Uterus (tissue), 3 donors: ENCODE measurements at regions not wholly inside any gene's neighbourhood (a gene's known extent, or its start where the extent isn't known, plus 50 kb on each side); places are given as distances from the start of the nearest gene placed in this dataset.

ENCODE experiments used
- DNase-seq, 2 donors: peaks; one replicate each; pipeline ENCODE4 v3.0.0-alpha.2; 2019 to 2020
- H3K27ac ChIP-seq, 2 donors: fragments of 200-600 bp; sonication (generic); 1 replicate in 1 of 2; 2 replicates in 1 of 2; pipeline ENCODE4 v1.5.1; 2016 to 2018
- H3K27me3 ChIP-seq, 2 donors: fragments of 200-600 bp; sonication (generic); one replicate each; pipeline ENCODE4 v1.5.1; 2018 to 2019; ENCODE audit warnings: control low read depth in 1 of 2
- H3K36me3 ChIP-seq, 2 donors: fragments of 200-600 bp; sonication (generic); one replicate each; pipeline ENCODE4 v1.5.1; 2019; ENCODE audit warnings: control low read depth in 1 of 2
- H3K4me1 ChIP-seq, 2 donors: fragments of 200-600 bp; sonication (generic); one replicate each; pipeline ENCODE4 v1.5.1; 2018 to 2019; ENCODE audit warnings: control low read depth in 1 of 2
- H3K4me3 ChIP-seq, 2 donors: fragments of 200-600 bp; sonication (generic); 1 replicate in 1 of 2; 2 replicates in 1 of 2; pipeline ENCODE4 v1.5.1; 2018 to 2019; ENCODE audit warnings: mild to moderate bottlenecking in 1 of 2
- H3K9me3 ChIP-seq, 2 donors: fragments of 200-600 bp; sonication (generic); one replicate each; pipeline ENCODE4 v1.5.1; 2019; ENCODE audit warnings: control low read depth in 1 of 2
- POLR2A ChIP-seq, 2 donors: fragments of 450-650 bp; IDR thresholded peaks; one replicate each; pipeline ENCODE4 v1.6.1; 2016; ENCODE audit warnings: antibody characterized with exemption in 2 of 2, mild to moderate bottlenecking in 1 of 2, moderate library complexity in 1 of 2
- intact Hi-C: fragments of 100-400 bp; cut with DNase I; formaldehyde crosslinking; loops from one replicate; pipeline ENCODE4 v1.15.1; 2023; ENCODE audit warnings: low total_unique reads
- TF ChIP-seq, protein P1 (sequence below), 4 experiments: fragments of 200-600 bp in 2 of 4; fragments of 450-650 bp in 2 of 4; sonication (generic) in 2 of 4; IDR thresholded peaks; one replicate each; pipeline ENCODE4 v1.5.1; 2016 to 2019; ENCODE audit warnings: antibody characterized with exemption in 4 of 4, mild to moderate bottlenecking in 2 of 4, moderate library complexity in 1 of 4
- donor health status: DM: yes; HTN: yes; CAD: no.

DNA sequence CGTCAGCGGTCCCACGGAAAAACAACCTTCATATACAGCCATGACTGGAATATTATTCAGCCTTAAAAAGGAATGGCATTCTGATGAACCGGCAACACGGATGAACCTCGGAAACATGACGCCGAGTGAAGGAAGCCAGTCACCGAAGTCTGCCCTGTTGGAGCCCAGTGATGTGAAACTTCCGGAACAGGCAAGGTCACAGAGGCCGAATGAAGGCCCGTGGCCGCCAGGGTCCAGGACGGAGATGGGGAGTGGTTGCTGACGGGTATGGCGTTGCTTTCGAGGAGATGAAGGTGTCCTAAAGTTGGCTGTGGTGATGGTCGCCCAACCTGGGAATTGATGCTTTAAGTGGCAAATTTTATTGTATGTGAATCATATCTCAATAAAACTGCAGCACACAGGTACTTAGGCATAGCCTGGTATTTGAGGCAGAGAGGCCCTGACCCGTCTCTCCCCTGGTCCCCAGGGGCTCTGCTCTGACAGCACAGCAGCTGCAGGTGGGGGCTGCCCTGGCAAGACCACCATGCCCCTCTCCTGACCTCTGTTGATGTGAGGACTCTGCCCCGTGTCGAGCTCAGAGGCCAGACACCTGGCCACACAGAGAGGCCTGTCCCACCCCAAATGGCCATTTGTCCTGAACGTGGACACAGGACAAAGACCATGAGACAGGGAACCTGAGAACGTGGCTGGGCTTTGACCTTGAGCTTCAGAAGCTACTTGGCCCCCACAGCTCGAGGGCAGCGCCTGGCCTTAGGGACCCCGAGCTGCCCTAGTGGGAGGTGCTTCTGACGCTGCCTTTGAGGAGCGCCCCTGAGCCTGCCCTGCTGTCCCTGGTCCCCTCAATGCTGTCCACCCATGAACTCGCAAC lies 1090.8 kb downstream of the BRD1 start:
- H3K36me3 ChIP-seq = no peaks in the 10 kb centered on the region
- intact Hi-C loops = no loop called here
- no peak for DNase-seq
- no peaks in the 10 kb centered on the region for H3K9me3 ChIP-seq
- no peaks in the 10 kb centered on the region for H3K27me3 ChIP-seq
- H3K4me3 ChIP-seq = no peak overlapping the region
- no peaks in the 10 kb centered on the region for H3K4me1 ChIP-seq
- no peak for TF ChIP-seq POLR2A (IDR thresholded peaks at IDR 0.05)
- TF ChIP-seq, protein P1, sequence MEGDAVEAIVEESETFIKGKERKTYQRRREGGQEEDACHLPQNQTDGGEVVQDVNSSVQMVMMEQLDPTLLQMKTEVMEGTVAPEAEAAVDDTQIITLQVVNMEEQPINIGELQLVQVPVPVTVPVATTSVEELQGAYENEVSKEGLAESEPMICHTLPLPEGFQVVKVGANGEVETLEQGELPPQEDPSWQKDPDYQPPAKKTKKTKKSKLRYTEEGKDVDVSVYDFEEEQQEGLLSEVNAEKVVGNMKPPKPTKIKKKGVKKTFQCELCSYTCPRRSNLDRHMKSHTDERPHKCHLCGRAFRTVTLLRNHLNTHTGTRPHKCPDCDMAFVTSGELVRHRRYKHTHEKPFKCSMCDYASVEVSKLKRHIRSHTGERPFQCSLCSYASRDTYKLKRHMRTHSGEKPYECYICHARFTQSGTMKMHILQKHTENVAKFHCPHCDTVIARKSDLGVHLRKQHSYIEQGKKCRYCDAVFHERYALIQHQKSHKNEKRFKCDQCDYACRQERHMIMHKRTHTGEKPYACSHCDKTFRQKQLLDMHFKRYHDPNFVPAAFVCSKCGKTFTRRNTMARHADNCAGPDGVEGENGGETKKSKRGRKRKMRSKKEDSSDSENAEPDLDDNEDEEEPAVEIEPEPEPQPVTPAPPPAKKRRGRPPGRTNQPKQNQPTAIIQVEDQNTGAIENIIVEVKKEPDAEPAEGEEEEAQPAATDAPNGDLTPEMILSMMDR (IDR thresholded peaks at IDR 0.05) = no peak
- no peak overlapping the region for H3K27ac ChIP-seq

DNA sequence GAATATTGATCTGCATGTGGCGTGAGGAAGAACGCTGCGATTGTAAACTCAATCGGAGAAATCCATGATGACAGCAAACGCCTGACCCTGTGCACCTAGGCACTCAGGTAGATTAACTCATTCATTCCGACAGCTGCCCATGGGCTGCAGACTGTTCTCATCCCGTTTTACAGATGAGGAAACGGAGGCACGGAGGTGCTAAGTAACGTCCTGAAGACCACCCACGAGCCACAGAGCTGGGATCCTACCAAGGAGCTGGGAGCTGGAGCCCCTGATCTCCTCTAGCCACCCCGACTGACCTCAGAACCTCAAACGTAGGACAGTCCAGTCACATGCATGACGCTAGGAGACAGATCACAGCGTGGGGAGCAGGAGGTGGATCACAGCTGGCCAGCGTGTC lies 1092.7 kb downstream of the BRD1 start:
- intact Hi-C loops = no loop called here
- H3K4me1 ChIP-seq = no peaks in the 10 kb centered on the region
- no peak overlapping the region for H3K4me3 ChIP-seq
- H3K27ac ChIP-seq = no peak overlapping the region
- no peaks in the 10 kb centered on the region for H3K9me3 ChIP-seq
- DNase-seq = no peak
- TF ChIP-seq, protein P1 (IDR thresholded peaks at IDR 0.05) = no peak
- no peak for TF ChIP-seq POLR2A (IDR thresholded peaks at IDR 0.05)
- no peaks in the 10 kb centered on the region for H3K27me3 ChIP-seq
- no peaks in the 10 kb centered on the region for H3K36me3 ChIP-seq

DNA sequence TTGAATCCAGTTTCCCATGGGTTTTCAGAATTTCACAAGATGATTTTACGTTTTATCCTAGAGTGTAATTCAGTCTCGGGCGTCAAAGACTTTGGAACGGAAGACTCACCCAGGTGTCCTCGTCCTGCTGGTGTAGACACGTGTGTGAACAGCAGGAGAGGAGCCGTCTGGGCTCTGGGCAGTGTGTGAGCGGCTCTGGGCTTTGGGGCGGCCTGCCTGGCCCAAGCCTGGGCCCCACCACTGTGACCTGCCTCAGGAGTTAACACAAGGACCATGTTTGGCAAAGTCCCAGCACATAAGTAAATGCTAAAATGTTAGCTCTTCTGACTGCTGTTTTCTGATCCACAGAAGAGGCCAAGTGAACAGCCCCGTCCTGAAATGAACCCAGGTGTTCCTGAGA lies 1093.3 kb downstream of the BRD1 start:
- intact Hi-C loops = no loop called here
- H3K27ac ChIP-seq = no peak overlapping the region
- no peaks in the 10 kb centered on the region for H3K4me1 ChIP-seq
- TF ChIP-seq, protein P1 (IDR thresholded peaks at IDR 0.05) = no peak
- TF ChIP-seq POLR2A (IDR thresholded peaks at IDR 0.05) = no peak
- no peaks in the 10 kb centered on the region for H3K36me3 ChIP-seq
- H3K4me3 ChIP-seq = no peak overlapping the region
- H3K9me3 ChIP-seq = no peaks in the 10 kb centered on the region
- DNase-seq = no peak
- no peaks in the 10 kb centered on the region for H3K27me3 ChIP-seq

DNA sequence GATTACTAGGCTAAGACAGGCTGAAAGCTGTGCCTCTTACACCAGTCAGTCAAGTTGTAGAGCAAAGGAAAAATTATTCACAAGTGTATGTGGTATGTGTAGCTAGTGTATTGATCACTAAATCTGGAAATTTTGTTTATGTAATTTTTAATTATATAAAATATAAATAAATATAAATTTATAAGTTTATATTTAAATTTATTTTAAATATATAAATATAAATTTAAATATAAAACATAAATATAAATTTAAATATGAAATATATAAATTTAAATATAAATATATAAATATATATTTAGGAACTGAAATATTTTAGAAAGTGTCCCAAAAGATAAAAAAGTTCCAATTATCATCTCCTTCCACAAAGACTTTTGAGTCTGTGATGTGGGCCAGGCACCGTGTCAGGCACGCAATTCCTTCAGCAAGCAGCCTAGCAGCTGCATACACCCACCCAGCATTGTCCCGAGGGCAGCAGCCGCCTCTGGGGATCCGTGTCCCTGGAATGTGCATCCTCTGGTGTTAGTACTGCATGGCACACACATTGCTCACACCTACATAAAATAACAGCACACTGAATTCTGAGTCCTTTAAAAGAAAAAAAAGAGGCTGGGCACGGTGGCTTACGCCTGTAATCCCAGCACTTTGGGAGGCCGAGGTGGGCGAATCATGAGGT lies 1098.0 kb downstream of the BRD1 start:
- Histone ChIP-seq H3K36me3 (no peaks in the 10 kb centered on the region), H3K4me1 (no peaks in the 10 kb centered on the region), H3K9me3 (peaks cover 0 to 3% of the 10 kb centered on the region in 2 donors), H3K27ac (no peak overlapping the region), H3K27me3 (peaks cover 0 to 5% of the 10 kb centered on the region in 2 donors), H3K4me3 (no peak overlapping the region)
- intact Hi-C loops = no loop called here
- no peak for DNase-seq
- TF ChIP-seq POLR2A (IDR thresholded peaks at IDR 0.05) = no peak

DNA sequence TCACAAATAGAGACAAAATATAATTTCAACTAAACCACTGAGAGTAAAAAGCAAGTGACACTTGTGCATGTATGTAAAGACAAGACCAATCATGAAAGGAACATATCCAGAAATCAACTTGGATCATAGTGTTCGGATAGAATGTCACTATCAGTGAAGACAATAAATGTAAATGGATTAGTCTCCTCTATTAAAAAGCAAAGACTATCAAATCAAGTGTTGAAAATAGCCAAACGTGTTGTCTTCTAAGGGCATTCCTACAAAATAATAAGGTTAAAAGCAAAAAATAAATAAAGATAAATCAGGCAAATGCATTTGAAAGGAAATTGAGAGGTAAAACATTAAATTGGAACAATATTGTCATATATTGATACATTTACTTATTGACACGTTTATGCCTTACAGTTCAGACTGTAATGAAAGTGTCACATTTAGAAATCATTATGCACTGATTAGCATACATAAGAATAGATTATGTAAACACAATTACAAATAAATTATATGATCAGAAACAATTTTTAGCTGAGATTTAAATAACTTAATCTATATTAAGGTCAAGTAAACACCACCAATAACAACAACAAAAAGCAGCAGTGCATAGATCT lies 1100.1 kb downstream of the BRD1 start:
- no peak overlapping the region for H3K27ac ChIP-seq

More for the DNA sequence above, 1100.1 kb downstream of the BRD1 start:
- peaks cover 0 to 5% of the 10 kb centered on the region in 2 donors for H3K27me3 ChIP-seq
- no peaks in the 10 kb centered on the region for H3K4me1 ChIP-seq
- intact Hi-C loops = no loop called here
- DNase-seq = no peak
- peaks cover 0 to 3% of the 10 kb centered on the region in 2 donors for H3K9me3 ChIP-seq
- no peak overlapping the region for H3K4me3 ChIP-seq
- H3K36me3 ChIP-seq = no peaks in the 10 kb centered on the region
- TF ChIP-seq POLR2A (IDR thresholded peaks at IDR 0.05) = no peak
- TF ChIP-seq, protein P1 (IDR thresholded peaks at IDR 0.05) = no peak
